OCI-LY7 (cell line): ENCODE measurements at regions not wholly inside any gene's neighbourhood (a gene's known extent, or its start where the extent isn't known, plus 50 kb on each side); places are given as distances from the start of the nearest gene placed in this dataset.

Source experiments
- CTCF ChIP-seq: fragments of 200-600 bp; sonication (generic); conservative IDR thresholded peaks from 2 replicates; pipeline ENCODE4 v1.5.1; 2014; ENCODE audit warnings: mild to moderate bottlenecking, antibody characterized with exemption, low read length, moderate library complexity, mixed read lengths
- EZH2phosphoT487 ChIP-seq: fragments of 200-600 bp; sonication (generic); IDR thresholded peaks from 2 replicates; pipeline ENCODE4 v1.6.1; 2018; ENCODE audit warnings: low read depth, borderline replicate concordance, mild to moderate bottlenecking, mixed run types, antibody characterized with exemption, low read length, moderate library complexity, mixed read lengths

- no peak for TF ChIP-seq CTCF
- no peak for TF ChIP-seq EZH2phosphoT487
Observed at GRCh38 chr13:70353096-70353495, 244.8 kb upstream of the KLHL1 start.
